ENCODE measurements at regions not wholly inside any gene's neighbourhood (a gene's known extent, or its start where the extent isn't known, plus 50 kb on each side); places are given as distances from the start of the nearest gene placed in this dataset.

GRCh38 chr1:14543191-14543840, 55.2 kb upstream of the KAZN start:
- intact Hi-C loops (cut with DNase I): no loop called here
- DNase-seq (no peak), ATAC-seq (peak in 1 of 2 donors; percentile 71)

DNA sequence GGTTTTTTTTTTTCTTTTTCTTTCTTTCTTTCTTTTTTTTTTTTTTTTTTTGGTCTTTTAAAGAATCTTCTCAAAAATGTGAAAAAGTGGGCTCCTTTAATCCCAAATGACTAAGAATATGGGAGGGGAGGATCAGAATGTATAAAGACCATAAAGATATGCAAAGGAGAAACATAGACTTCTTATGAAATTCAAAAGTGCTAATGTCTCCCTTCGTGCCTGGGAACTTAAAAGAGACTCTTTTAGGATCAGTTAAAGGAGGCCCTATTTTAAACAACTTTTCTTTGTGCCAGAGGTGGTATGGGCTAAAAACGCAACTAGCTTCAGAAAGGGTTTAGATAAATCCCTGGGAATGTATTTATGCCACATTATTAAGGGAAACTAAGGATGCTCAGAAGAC, 54.2 kb upstream of the KAZN start:
- intact Hi-C loops (cut with DNase I): no loop called here
- ATAC-seq (no peak), DNase-seq (no peak)

DNA sequence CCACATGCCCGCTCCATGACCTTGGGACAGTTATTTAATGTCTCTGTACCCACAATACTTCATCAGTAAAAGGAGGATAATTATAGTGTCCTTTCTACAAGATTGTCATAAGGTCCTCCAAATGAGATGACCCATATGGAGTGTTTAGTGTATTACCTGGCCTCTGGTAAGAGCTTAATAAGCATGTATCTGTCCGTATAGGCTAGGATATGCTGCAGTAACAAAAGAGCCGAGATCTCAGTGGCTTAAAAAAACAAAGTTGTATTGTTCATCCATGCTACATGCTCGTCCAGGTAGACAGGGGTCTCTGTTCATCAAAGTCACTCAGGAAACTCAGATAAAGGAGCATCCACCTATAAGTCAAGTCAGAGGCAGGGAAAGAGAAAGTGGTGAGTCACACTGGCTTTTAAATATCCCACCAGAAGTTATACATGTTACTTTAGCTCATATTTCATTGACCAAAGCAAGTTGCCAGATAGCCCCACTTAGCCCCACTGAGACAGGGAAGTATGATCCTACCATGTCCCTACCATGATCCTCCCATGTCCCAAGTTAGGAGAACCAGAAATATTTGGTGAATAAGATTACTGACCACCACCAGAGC, 53.0 kb upstream of the KAZN start:
- ATAC-seq (no peak), DNase-seq (no peak)
- intact Hi-C loops (cut with DNase I): no loop called here

GRCh38 chr1:14546416-14546815, 52.1 kb upstream of the KAZN start:
- ATAC-seq: no peak
- DNase-seq: no peak
- intact Hi-C loops (cut with DNase I): no loop called here

Data from left cardiac atrium (tissue), 4 donors.